SK-N-SH (cell line): ENCODE measurements at regions not wholly inside any gene's neighbourhood (a gene's known extent, or its start where the extent isn't known, plus 50 kb on each side); places are given as distances from the start of the nearest gene placed in this dataset.

Source experiments
- CTCF ChIA-PET: fragments of 300-600, 350-600 bp; formaldehyde crosslinking; extraction: SDS; loops from one replicate; lab custom pipeline; 2021; lab: Yijun Ruan, JAX
- POLR2A ChIA-PET: fragments of 350-600 bp; sonication (Branson Sonifier 250); formaldehyde crosslinking; extraction: SDS; loops from one replicate; lab custom pipeline; 2020; ENCODE audit warnings: antibody characterized with exemption, inconsistent platforms; lab: Yijun Ruan, JAX
- DNase-seq: peaks from one replicate; pipeline ENCODE4 v3.0.0; 2012
- H2AFZ ChIP-seq: fragments of 200-600 bp; sonication (generic); 2 replicates; pipeline ENCODE4 v1.8.1; 2016; ENCODE audit warnings: antibody characterized with exemption, mild to moderate bottlenecking, low read depth
- H3F3A ChIP-seq: fragments of 200-600 bp; sonication (generic); replicated peaks from 2 replicates; pipeline ENCODE3; 2016; ENCODE audit warnings: antibody characterized with exemption, mild to moderate bottlenecking; ENCODE audit not compliant: insufficient read depth
- H3K27ac ChIP-seq, 2 experiments: fragments of 200-500 bp in 1 of 2; fragments of 200-600 bp in 1 of 2; sonication (Bioruptor generic) in 1 of 2; sonication (generic), shearing (Covaris generic) in 1 of 2; 2 replicates each; pipeline versions ENCODE4 v1.5.1 to v1.6.1; 2014 to 2016; ENCODE audit warnings: low read depth in 2 of 2, inconsistent platforms in 1 of 2, low read length in 1 of 2, mild to moderate bottlenecking in 1 of 2, mixed read lengths in 1 of 2
- H3K27me3 ChIP-seq: fragments of 200-600 bp; sonication (generic), shearing (Covaris generic); 2 replicates; pipeline ENCODE4 v1.6.1; 2016; ENCODE audit warnings: mixed run types; ENCODE audit not compliant: insufficient read depth
- H3K36me3 ChIP-seq, 2 experiments: fragments of 200-500 bp in 1 of 2; fragments of 200-600 bp in 1 of 2; sonication (Bioruptor generic) in 1 of 2; sonication (generic) in 1 of 2; replicated peaks in 1 of 2; 2 replicates each; pipeline versions ENCODE3 to v1.5.1; 2014 to 2016; ENCODE audit warnings: low read length in 1 of 2, mild to moderate bottlenecking in 1 of 2; ENCODE audit not compliant: insufficient read depth in 2 of 2, control insufficient read depth in 1 of 2
- H3K4me1 ChIP-seq, 2 experiments: fragments of 200-500 bp in 1 of 2; fragments of 200-600 bp in 1 of 2; sonication (Bioruptor generic) in 1 of 2; sonication (generic), shearing (Covaris generic) in 1 of 2; 2 replicates each; pipeline versions ENCODE4 v1.5.1 to v1.6.1; 2014 to 2016; ENCODE audit warnings: low read depth in 1 of 2, low read length in 1 of 2, mixed run types in 1 of 2; ENCODE audit not compliant: insufficient read depth in 2 of 2, control insufficient read depth in 1 of 2
- H3K4me2 ChIP-seq: fragments of 200-600 bp; sonication (generic), shearing (Covaris generic); 2 replicates; pipeline ENCODE4 v1.6.1; 2017; ENCODE audit warnings: mixed run types
- H3K4me3 ChIP-seq, 2 experiments: fragments of 200-500 bp in 1 of 2; fragments of 200-600 bp in 1 of 2; sonication (Bioruptor generic) in 1 of 2; sonication (generic), shearing (Covaris generic) in 1 of 2; 2 replicates each; pipeline versions ENCODE4 v1.5.1 to v1.8.1; 2014 to 2016; ENCODE audit warnings: low read depth in 2 of 2, inconsistent platforms in 1 of 2, low read length in 1 of 2, mild to moderate bottlenecking in 1 of 2, mixed read lengths in 1 of 2, moderate library complexity in 1 of 2
- H3K79me2 ChIP-seq: fragments of 200-600 bp; sonication (generic); 2 replicates; pipeline ENCODE4 v1.8.1; 2017; ENCODE audit warnings: mild to moderate bottlenecking; ENCODE audit not compliant: insufficient read depth
- H3K9ac ChIP-seq: fragments of 200-600 bp; sonication (generic); 2 replicates; pipeline ENCODE4 v1.6.1; 2017; ENCODE audit warnings: mixed run types
- H3K9me2 ChIP-seq: fragments of 200-600 bp; sonication (generic); 2 replicates; pipeline ENCODE4 v1.6.1; 2017; ENCODE audit warnings: mixed run types
- H3K9me3 ChIP-seq: fragments of 200-600 bp; sonication (generic); 2 replicates; pipeline ENCODE4 v1.6.1; 2017; ENCODE audit warnings: mixed run types, mild to moderate bottlenecking, moderate library complexity
- H4K20me1 ChIP-seq: fragments of 200-600 bp; sonication (generic); 2 replicates; pipeline ENCODE4 v1.6.1; 2017; ENCODE audit warnings: mild to moderate bottlenecking, mixed run types; ENCODE audit not compliant: insufficient read depth
- ELF1 ChIP-seq: IDR thresholded peaks from 2 replicates; pipeline ENCODE4 v1.4.0; 2012
- EP300 ChIP-seq, 2 experiments: IDR thresholded peaks; 2 replicates each; pipeline versions ENCODE4 v1.4.0 to v1.6.1; 2012; ENCODE audit warnings: borderline replicate concordance in 1 of 2, low read depth in 1 of 2, low read length in 1 of 2
- FOXJ3 ChIP-seq: sonication (generic); formaldehyde crosslinking; IDR thresholded peaks from 2 replicates; pipeline ENCODE4 v1.5.1; 2020; ENCODE audit warnings: mild to moderate bottlenecking, missing genetic modification reagents
- FOXM1 ChIP-seq: IDR thresholded peaks from 2 replicates; pipeline ENCODE4 v1.4.0; 2012; ENCODE audit warnings: low read depth, mild to moderate bottlenecking
- GABPA ChIP-seq: IDR thresholded peaks from 2 replicates; pipeline ENCODE4 v1.4.0; 2012; ENCODE audit warnings: low read depth, mild to moderate bottlenecking
- GATA2 ChIP-seq: sonication (generic); formaldehyde crosslinking; IDR thresholded peaks from 2 replicates; pipeline ENCODE4 v1.5.0; 2020; ENCODE audit warnings: mild to moderate bottlenecking, missing genetic modification reagents
- JUND ChIP-seq: IDR thresholded peaks from 2 replicates; pipeline ENCODE4 v1.4.0; 2012
- NRF1 ChIP-seq: IDR thresholded peaks from 2 replicates; pipeline ENCODE4 v1.6.1; 2012; ENCODE audit warnings: low read depth, mild to moderate bottlenecking, low read length
- RAD21 ChIP-seq: IDR thresholded peaks from 2 replicates; pipeline ENCODE4 v1.6.1; 2012; ENCODE audit warnings: mild to moderate bottlenecking, low read length
- RCOR1 ChIP-seq: fragments of 150-350 bp; IDR thresholded peaks from 2 replicates; pipeline ENCODE4 v1.6.1; 2017; ENCODE audit warnings: antibody characterized with exemption, low read length
- RFX5 ChIP-seq: IDR thresholded peaks from 2 replicates; pipeline ENCODE4 v1.6.1; 2012; ENCODE audit warnings: mild to moderate bottlenecking, improper control_type of control experiment, low read length
- RXRA ChIP-seq: IDR thresholded peaks from 2 replicates; pipeline ENCODE4 v1.4.0; 2012; ENCODE audit warnings: low read depth, mild to moderate bottlenecking, borderline replicate concordance
- SMC3 ChIP-seq: IDR thresholded peaks from 2 replicates; pipeline ENCODE4 v1.6.1; 2012; ENCODE audit warnings: low read depth, low read length, improper control_type of control experiment
- TAF1 ChIP-seq: IDR thresholded peaks from 2 replicates; pipeline ENCODE4 v1.6.1; 2012; ENCODE audit warnings: low read depth, mild to moderate bottlenecking, low read length, moderate library complexity, borderline replicate concordance
- TCF12 ChIP-seq: IDR thresholded peaks from 2 replicates; pipeline ENCODE4 v1.4.0; 2012
- USF2 ChIP-seq: fragments of 150-350 bp; IDR thresholded peaks from 2 replicates; pipeline ENCODE4 v1.6.1; 2017; ENCODE audit warnings: antibody characterized with exemption, low read length, low read depth, borderline replicate concordance
- WGBS: methylation state at CpG from one replicate; pipeline ENCODE4 v1.1.6; 2017; ENCODE audit warnings: low lambda C conversion rate; 5-methylcytosine and 5-hydroxymethylcytosine counted together
- TF ChIP-seq, protein P1 (sequence below): IDR thresholded peaks from 2 replicates; pipeline ENCODE4 v1.4.0; 2012; ENCODE audit warnings: low read depth, borderline replicate concordance
- TF ChIP-seq, protein P2 (sequence below): fragments of 200-600 bp; sonication (generic); IDR thresholded peaks from 2 replicates; pipeline ENCODE4 v1.6.1; 2017; ENCODE audit warnings: antibody characterized with exemption, mild to moderate bottlenecking, moderate library complexity

GRCh38 chr3:109728861-109729494, 391.6 kb upstream of the DPPA4 start:
- Histone ChIP-seq H3K4me3 (no peak overlapping the region), H3F3A (no peaks in the 10 kb centered on the region), H3K36me3 (no peaks in the 10 kb centered on the region), H3K9ac (no peak overlapping the region), H3K27ac (no peak overlapping the region), H4K20me1 (no peaks in the 10 kb centered on the region), H3K4me2 (no peak overlapping the region), H3K4me1 (no peaks in the 10 kb centered on the region), H3K9me2 (no peaks in the 10 kb centered on the region), H3K79me2 (no peaks in the 10 kb centered on the region), H3K27me3 (no peaks in the 10 kb centered on the region), H2AFZ (no peak overlapping the region), H3K9me3 (no peaks in the 10 kb centered on the region)
- POLR2A ChIA-PET, result no interaction called here
- TF ChIP-seq GATA2 (CRISPR knock-in tag), result no peak
- TF ChIP-seq RFX5, result no peak
- no peak for TF ChIP-seq RAD21
- TF ChIP-seq JUND, result no peak
- no peak for TF ChIP-seq ELF1
- TF ChIP-seq, protein P1, sequence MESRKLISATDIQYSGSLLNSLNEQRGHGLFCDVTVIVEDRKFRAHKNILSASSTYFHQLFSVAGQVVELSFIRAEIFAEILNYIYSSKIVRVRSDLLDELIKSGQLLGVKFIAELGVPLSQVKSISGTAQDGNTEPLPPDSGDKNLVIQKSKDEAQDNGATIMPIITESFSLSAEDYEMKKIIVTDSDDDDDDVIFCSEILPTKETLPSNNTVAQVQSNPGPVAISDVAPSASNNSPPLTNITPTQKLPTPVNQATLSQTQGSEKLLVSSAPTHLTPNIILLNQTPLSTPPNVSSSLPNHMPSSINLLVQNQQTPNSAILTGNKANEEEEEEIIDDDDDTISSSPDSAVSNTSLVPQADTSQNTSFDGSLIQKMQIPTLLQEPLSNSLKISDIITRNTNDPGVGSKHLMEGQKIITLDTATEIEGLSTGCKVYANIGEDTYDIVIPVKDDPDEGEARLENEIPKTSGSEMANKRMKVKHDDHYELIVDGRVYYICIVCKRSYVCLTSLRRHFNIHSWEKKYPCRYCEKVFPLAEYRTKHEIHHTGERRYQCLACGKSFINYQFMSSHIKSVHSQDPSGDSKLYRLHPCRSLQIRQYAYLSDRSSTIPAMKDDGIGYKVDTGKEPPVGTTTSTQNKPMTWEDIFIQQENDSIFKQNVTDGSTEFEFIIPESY, result no peak
- TF ChIP-seq FOXJ3 (CRISPR knock-in tag), result no peak
- no peak for TF ChIP-seq RXRA
- no peak for TF ChIP-seq GABPA
- no peak for TF ChIP-seq EP300 (IDR thresholded peaks at IDR 0.05; ENCODE audit: borderline replicate concordance in 1 of 2, low read depth in 1 of 2, low read length in 1 of 2)
- no peak for TF ChIP-seq TCF12
- TF ChIP-seq NRF1, result no peak
- TF ChIP-seq TAF1, result no peak
- TF ChIP-seq RCOR1, result no peak
- no peak for TF ChIP-seq FOXM1
- no peak for TF ChIP-seq USF2
- TF ChIP-seq, protein P2, sequence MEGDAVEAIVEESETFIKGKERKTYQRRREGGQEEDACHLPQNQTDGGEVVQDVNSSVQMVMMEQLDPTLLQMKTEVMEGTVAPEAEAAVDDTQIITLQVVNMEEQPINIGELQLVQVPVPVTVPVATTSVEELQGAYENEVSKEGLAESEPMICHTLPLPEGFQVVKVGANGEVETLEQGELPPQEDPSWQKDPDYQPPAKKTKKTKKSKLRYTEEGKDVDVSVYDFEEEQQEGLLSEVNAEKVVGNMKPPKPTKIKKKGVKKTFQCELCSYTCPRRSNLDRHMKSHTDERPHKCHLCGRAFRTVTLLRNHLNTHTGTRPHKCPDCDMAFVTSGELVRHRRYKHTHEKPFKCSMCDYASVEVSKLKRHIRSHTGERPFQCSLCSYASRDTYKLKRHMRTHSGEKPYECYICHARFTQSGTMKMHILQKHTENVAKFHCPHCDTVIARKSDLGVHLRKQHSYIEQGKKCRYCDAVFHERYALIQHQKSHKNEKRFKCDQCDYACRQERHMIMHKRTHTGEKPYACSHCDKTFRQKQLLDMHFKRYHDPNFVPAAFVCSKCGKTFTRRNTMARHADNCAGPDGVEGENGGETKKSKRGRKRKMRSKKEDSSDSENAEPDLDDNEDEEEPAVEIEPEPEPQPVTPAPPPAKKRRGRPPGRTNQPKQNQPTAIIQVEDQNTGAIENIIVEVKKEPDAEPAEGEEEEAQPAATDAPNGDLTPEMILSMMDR, result no peak
- TF ChIP-seq SMC3, result no peak
- CTCF ChIA-PET, result no interaction called here
- no peak for DNase-seq
- WGBS, result 63% methylated on average over 1 of the region's 1 CpG
